GM13976 (cell line): ENCODE measurements at regions not wholly inside any gene's neighbourhood (a gene's known extent, or its start where the extent isn't known, plus 50 kb on each side); places are given as distances from the start of the nearest gene placed in this dataset.

Experiments used
- DNase-seq: peaks from one replicate; pipeline ENCODE4 v3.0.0; 2012; ENCODE audit warnings: low spot score
- in situ Hi-C: fragments of 300-500 bp; cut with MboI; formaldehyde crosslinking; loops from one replicate; pipeline ENCODE4 v1.12.0; 2022; ENCODE audit warnings: low sequenced_read_pairs, mixed read lengths, inconsistent platforms; ENCODE audit not compliant: unreplicated experiment
- TF ChIP-seq, protein P1 (sequence below): IDR thresholded peaks from 2 replicates; pipeline ENCODE4 v1.5.1; 2012; ENCODE audit warnings: borderline replicate concordance, mild to moderate bottlenecking; ENCODE audit not compliant: insufficient read depth; ENCODE audit errors: extremely low read depth, missing control alignments, control extremely low read depth

GRCh38 chr1:25021591-25022215 lies 91.6 kb upstream of the RUNX3 start:
- TF ChIP-seq, protein P1, sequence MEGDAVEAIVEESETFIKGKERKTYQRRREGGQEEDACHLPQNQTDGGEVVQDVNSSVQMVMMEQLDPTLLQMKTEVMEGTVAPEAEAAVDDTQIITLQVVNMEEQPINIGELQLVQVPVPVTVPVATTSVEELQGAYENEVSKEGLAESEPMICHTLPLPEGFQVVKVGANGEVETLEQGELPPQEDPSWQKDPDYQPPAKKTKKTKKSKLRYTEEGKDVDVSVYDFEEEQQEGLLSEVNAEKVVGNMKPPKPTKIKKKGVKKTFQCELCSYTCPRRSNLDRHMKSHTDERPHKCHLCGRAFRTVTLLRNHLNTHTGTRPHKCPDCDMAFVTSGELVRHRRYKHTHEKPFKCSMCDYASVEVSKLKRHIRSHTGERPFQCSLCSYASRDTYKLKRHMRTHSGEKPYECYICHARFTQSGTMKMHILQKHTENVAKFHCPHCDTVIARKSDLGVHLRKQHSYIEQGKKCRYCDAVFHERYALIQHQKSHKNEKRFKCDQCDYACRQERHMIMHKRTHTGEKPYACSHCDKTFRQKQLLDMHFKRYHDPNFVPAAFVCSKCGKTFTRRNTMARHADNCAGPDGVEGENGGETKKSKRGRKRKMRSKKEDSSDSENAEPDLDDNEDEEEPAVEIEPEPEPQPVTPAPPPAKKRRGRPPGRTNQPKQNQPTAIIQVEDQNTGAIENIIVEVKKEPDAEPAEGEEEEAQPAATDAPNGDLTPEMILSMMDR = no peak
- DNase-seq = no peak
- in situ Hi-C loops = no loop called here

DNA sequence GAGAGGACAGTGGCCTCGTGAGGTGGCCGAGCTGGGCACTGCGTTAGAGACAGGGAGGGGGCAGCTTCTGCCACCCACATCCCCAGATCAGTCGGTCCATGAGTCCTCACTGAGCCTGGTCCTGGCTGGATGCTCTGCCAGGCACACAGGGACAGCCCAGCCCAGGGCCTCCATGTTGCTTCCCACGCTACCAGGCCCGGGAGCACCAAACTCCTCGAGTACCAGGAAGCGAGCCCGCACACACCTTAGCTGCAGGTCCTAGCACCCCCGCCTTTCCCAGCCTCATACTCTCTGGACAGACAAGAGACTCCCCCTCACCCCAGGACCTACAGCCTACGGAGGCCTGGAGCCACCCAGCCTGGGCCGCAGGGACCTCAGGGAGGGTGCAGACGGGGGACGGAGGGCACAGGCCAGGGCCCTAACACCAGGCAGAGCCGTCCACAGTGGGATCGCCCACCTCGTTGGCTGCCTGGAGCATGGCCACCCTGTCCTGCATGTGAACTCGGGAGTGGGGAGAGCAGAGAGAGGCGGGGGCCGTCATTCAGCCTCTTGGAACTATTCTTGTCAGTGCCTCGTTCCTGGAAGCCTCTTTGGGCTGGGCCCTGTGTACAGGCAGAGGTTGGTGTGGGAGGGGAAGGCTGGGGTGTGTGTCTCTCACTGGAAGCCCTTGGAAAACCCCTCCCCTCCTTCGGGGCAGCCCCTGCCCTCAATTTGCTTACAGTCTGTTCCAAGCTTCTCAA lies 90.9 kb upstream of the RUNX3 start:
- TF ChIP-seq, protein P1 = no peak
- in situ Hi-C loops = no loop called here

GRCh38 chr1:25020173-25020845 lies 90.2 kb upstream of the RUNX3 start:
- TF ChIP-seq, protein P1 = no peak
- in situ Hi-C loops = no loop called here
- DNase-seq = no peak

More for the DNA sequence above, 90.9 kb upstream of the RUNX3 start:
- no peak for DNase-seq

DNA sequence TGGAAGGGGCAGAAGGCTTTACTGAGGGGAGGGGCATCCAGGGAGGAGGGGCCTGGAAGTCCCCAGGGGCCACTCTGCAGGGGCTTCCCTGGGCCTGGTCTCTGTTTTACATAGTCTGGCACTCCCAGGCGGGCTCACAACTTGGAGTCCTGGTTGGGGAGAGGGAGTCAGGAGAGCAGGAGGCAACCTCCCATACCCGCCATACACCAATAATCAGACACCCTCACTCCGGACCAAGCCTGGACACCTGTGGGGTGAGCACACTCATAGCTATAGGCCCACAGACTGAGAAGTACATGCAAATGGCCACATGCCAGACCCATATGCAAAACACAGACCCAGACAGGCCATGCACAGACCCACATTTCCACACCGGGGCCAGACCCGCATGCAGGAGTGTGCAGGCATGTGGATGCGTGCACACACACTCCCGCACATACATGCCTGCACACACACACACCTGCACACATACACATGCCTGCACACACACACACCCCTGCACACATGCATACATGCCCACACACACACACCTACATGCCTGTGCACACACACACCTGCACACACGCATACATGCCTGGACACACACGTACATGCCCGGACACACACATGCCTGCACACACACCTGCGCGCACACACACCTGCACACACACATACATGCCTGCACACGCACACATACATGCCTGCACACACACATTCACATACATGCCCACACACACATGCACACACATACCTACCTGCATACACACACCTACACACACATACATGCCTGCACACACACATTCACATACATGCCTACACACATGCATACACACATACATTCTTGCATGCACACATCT lies 89.5 kb upstream of the RUNX3 start:
- peak; percentile 73 for DNase-seq
- TF ChIP-seq, protein P1 = no peak
- in situ Hi-C loops = no loop called here

DNA sequence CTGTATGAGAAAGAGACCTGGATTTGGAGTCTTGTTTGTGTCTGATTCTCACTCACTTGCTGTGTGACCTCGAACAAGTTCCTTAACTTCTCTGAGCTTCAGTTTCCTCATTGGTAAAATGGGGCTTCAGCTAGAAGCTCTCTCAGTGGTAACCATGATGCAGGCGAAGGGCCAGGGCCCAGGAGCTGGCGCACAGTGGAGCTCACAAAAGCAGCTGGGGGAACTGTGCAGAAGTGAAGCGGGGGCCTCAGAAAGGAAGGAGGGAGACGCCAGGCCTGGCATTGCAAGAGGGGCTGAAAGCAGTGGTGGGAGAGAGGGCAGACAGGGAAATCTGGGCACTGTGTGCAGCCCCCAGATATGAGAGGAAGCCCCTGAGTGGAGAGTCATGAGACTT lies 88.9 kb upstream of the RUNX3 start:
- DNase-seq = no peak
- in situ Hi-C loops = no loop called here
- TF ChIP-seq, protein P1 = no peak
